HG03571 (cell line): ENCODE measurements at regions not wholly inside any gene's neighbourhood (a gene's known extent, or its start where the extent isn't known, plus 50 kb on each side); places are given as distances from the start of the nearest gene placed in this dataset.
A peak's percentile ranks its signal among the peaks of the same experiment; 100 is the strongest.

ENCODE experiments used
- ATAC-seq: cut with Tn5 transposase; IDR thresholded peaks from one replicate; pipeline ENCODE4 v1.9.1; 2021; ENCODE audit not compliant: unreplicated experiment

- no peak for ATAC-seq
Measured at GRCh38 chr10:30793093-30793492, 163.5 kb upstream of the LYZL2 start.

GRCh38 chr10:30792025-30792424 is 162.5 kb upstream of the LYZL2 start:
- no peak for ATAC-seq

GRCh38 chr10:30791197-30791611 is 161.7 kb upstream of the LYZL2 start:
- no peak for ATAC-seq

DNA sequence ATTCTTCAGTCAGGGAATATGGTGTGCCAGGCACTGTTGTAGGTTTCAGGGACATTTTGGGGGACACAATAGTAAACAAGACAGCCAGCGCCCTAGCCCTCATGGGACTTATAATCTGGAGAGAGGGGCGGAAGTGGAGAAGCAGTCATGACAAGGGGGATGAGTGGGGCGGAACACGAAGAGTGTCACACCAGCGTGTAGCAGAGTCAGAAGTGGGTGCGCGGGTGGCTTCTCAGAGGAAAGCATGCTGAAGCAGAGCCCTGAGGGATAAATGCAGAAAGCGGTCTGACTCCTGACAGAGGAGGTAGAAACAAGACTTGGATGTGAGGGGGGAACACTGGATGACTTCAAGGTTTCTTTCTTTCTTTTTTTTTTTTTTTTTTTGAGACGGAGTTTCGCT is 160.3 kb upstream of the LYZL2 start:
- no peak for ATAC-seq

- ATAC-seq = no peak
Measured at GRCh38 chr10:30788307-30788706, 158.8 kb upstream of the LYZL2 start.

DNA sequence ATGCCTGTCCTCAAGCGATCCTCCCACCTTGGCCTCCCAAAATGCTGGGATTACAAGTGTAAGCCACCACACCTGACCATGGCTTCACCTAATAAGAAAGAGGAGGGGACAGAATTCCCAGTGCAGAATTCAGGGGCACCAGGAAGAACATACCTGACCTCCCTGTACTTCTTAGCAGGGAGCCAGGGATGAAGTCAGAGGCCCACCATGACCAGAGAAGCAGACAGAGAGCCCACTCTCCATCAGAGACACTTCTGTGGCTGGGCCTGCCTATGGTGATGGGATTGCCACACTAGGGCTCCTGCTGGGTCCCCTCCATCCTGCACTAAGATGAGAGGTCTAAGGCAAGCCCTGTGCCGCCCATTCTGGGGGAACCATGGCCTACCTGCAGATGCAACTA is 157.4 kb upstream of the LYZL2 start:
- ATAC-seq = no peak

- ATAC-seq = no peak
Measured at GRCh38 chr10:30786131-30786530, 156.6 kb upstream of the LYZL2 start.

DNA sequence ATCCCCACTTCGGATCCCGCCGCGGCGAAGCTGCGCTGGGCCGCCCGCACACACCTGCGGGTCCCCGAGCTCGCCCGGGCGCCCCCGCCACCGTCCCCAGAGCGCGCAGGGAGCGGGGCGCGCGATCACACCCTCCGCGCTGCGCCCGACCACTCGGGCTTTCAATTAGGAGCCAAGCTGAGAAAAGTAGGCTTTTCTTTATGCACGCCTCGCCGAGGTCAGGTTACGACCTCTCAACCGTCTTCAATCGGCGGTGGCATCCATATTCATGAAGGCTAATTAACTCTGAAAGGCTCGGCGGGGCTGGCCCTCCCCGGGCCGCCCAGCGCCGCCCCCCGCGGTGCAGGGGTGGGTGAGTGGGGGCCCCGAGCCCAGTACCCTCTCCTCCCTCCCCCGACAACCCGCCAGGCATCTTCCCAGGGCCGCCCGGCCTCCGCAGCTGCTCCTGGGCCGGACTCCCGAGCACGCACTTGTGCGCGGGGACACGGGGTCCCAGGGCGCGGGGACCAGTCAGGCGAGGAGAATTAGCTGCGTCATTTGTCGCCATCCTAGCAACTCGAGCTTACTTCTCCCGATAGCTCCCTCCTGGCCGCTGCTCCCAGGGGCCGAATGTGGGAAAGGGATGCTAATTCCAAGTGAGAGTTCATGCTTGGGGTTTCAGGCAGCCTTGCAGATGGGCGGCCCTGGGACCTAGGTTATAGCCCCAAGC is 155.5 kb upstream of the LYZL2 start:
- ATAC-seq = peak; percentile 47

DNA sequence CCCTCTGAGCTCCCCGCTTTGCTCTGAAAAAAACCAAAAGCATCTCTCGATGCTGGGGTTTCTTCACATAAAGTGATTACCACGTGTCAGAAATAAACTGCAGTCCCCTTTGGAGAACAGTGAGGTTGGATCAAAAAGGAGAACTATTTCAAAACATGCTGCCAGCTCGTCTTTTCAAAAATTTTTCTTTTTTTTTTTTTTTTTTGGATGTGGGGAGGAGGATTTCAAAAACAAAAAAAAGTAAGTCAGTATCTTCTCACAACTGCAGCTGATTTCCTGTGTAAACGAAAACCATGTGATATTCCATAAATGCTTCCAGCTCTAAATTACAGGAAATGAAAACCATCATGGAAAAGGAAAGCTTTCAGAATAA is 155.0 kb upstream of the LYZL2 start:
- no peak for ATAC-seq

DNA sequence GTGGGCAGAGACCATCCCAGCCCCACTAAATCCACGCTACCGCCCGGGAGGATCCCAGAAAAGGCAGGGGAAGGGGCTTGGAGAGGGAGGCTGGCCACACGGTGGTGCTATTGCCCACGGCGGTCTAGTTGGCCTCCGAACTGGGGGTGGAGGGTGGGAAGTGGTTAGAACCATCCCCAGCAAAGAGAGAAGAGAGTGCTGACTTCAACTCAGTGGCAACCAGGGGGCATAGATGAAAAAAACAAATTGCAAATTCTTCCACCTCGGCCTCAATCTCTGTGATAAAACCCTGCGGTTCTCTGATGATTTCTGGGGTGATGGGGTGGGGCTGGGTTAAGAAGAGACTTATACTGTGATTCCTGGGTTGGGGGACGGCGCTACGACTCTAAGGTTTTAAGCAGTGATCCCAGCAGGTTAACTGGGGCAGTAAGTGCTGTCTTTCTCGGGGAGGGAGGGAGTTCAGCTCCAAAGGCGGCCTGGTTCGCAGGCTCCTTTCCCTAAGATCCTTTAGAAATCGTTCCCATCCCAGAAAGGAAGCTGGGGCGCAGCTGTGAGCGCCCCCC is 154.5 kb upstream of the LYZL2 start:
- ATAC-seq = no peak

DNA sequence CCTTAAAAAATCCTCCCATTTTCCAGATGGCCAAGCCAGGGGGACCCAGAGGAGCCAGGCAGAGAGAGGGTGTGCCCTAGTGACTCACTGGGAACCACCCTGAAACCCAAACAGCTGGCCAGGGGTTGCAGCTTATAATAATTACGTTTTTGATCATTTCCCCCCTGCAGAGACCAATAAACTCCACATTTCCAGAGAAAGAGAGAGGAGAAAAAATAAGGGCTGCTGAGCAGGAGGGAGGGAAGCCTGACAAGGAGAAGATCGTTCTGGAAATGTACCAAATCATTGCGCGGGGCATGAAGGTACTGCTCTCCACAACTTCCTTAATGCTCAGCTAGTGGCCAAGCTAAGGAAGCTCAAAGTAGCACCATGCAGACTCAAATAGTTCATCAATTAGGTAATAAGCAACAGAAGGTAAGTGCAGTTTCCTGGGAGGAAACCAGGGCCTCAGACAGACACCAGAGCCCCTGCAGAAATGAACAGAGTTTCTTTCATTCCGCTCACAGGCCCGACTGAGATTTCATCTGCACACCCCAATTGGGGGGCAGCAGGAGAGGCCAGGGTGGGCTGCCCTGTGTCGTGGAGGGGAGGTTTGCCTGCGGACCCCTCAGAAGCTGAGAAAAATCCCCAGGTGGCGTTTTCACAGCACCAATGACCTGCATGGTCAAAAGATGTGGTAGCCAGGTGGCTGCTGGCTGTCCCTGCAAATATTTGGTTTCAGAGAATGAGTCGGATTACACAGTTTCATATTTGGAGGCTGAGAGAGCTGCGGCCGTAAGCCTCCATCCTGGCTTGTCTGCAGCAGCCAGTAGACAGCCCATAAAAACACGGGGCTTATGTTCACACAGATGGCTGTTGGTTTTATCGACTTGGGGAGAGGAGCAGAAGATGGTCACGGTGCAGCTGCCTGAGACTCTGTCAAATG is 153.2 kb upstream of the LYZL2 start:
- peak; percentile 62 for ATAC-seq

DNA sequence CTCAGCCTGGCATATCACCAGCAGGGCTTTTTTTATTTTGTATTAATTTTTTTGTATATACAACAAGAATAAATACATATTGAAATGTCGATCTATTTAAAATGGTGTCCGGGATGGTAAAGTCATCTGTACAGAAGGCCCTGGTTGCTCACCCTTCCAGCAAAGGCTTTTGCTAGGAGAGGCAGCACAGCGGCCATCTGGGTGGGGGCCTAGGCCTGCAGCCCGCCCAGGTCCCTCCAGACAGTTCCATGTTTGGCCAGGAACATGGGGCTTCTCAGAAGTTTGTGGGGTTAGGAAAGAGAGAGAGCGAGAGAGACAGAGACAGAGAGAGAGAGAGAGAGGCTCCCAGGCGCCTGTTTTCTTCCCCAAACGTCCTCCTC is 152.6 kb upstream of the LYZL2 start:
- ATAC-seq = no peak

- no peak for ATAC-seq
Measured at GRCh38 chr10:30781670-30782121, 152.1 kb upstream of the LYZL2 start.

DNA sequence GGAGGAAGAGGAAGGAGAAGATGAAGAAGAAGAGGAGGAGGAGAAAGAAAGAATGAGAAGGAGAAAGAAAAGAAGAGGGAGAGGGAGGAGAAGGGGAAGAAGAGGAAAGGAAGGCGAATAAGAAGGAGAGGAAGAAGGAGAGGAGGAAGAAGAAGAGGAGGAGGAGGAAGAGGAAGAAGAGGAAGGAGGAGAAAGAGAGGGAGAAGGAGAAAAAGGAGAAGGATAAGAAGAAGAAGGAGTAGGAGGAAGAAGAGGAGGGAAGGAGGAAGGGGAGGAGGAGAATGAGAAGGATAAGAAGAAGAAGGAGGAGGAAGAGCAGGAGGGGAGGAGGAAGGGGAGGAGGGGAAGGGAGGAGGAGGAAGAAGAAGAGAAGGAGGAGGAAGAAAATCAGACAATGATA is 149.2 kb upstream of the LYZL2 start:
- ATAC-seq = no peak

DNA sequence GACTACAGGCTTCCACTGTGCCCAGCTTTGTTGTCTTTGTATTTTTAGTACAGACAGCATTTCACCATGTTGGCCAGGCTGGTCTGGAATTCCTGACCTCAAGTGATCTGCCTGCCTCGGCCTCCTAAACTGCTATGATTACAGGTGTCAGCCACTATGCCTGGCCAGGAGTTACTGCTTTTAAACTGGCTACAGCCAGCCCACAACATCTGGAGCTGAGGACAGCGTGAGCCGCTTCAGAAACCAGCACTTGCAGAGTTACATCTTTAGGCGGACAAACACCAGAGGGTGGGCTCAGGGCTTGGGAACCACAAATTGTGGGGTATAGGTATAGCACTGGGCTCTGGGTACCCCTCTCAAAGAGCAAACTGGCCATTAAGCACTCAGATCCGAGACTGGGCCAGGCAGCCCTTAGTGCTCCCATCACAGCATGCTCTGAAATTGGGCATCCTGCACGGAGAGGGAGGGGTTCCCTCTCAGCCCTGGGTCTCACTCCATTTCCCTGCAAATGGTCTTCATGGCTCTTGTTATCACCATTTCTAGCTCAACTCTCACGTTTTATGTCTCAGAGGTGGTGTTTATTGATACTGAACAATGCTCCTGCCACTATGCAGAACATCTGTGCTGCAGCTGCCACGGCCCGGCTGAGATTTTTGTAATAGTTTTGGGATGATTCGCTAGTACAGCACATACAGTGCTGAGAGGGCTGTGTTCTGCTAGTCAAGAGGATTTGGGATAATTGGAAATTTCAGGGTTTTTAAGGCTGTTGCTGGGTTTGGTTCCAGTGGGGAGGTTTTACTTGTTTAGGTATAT is 146.4 kb upstream of the LYZL2 start:
- no peak for ATAC-seq

GRCh38 chr10:30774261-30774660 is 144.7 kb upstream of the LYZL2 start:
- ATAC-seq = no peak

DNA sequence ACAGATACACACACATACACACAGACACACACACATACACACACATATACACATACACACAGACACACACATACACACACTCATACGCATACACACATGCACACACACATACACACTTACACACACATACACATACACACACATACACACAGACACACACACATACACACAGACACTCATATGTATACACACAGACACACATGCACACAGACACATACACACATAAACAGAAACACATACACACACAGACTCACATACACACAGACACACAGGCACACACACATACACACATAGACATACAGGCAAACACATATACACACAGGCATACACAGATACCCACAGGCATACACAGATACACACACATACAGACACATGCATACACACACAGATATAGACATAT is 143.9 kb upstream of the LYZL2 start:
- no peak for ATAC-seq

DNA sequence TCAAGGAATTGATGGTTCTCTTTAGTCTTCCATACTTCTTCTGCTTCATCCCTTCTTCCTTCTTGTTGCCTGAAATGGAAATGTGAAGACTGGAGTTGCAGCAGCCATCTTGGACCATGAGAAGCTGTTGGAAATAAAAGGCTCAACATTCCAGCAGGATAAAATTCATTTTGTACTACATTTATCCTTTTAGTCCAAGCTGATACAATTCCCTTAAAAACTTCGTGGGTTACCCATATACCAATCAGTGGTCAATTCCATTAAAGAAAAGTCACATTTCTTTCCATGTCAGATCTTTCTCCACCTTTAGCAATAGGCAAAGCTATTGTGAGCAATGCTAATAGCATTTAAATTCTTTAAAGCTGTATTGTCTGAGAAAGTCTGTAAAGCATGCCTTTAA is 141.3 kb upstream of the LYZL2 start:
- ATAC-seq = no peak

DNA sequence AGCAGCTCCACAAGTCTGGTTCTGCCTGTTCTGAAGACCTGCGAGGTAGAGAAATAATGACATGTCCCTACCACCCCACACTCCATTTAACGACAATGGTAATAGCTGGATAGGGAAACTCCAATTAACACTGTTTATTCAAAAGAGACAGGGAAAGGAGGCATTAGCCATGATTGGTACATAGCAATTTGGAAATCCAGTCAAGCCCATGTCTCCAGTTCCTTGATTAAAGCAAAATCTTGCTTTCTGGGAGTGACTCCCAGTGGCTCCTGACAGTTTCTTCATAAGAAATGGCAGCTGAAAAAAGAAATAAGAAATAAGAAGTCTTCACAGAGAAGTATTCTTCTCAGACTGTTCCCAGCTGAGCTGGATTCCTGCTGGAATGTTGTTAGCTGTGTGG is 140.7 kb upstream of the LYZL2 start:
- ATAC-seq = no peak

DNA sequence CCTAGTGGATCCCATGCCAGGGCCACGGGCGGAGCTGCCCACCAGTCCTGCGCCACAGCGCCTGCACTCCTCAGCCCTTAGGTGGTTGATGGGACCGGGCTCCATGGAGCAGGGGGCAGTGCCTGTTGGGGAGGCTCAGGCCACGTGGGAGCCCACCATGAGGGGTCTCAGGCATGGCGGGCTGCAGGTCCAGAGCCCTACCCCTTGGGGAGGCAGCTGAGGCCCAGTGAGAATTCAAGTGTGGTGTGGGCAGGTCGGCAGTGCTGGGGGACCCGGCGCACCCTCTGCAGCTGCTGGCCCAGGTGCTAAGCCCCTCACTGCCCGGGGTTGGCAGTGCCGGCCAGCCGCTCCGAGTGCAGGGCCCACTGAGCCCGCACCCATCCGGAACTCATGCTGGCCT is 139.8 kb upstream of the LYZL2 start:
- ATAC-seq = no peak

DNA sequence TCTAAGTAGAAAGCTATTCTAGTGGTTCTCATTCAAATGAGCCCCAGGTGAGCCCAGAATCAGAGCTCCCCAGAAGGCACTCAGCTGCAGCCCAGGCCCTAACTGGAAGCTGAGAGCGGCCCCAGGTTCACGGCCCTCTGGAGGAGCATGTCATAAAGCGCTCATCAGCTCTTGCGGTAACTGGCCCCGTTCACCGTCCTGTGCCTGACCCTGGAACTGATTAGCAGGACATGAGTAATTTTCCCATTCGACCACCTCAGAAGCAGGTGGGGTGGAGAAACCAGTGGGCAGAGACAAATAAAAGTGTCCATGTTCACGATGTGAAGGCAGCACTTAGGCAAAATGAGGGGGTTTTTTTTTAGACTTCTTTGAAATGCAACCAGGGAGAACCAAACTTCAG is 136.1 kb upstream of the LYZL2 start:
- ATAC-seq = no peak
